ENCODE measurements at regions not wholly inside any gene's neighbourhood (a gene's known extent, or its start where the extent isn't known, plus 50 kb on each side); places are given as distances from the start of the nearest gene placed in this dataset.
"Not testable (repeated sequence)": the region's sequence is repeated elsewhere in the genome, so short reads cannot be mapped to it uniquely, and the experiment has no call there.

GRCh38 chr5:153939101-153939500 lies 99.6 kb downstream of the FAM114A2 start:
- TF ChIP-seq CTCF (IDR thresholded peaks at IDR 0.05; ENCODE audit: insufficient read depth, low read length, severe bottlenecking) = no peak
- no peak for DNase-seq (ENCODE audit: low read depth)
- H3K27me3 ChIP-seq (ENCODE audit: control insufficient read depth, insufficient read depth, low read length) = no peaks in the 10 kb centered on the region
- no peaks in the 10 kb centered on the region for H3K36me3 ChIP-seq (ENCODE audit: control insufficient read depth, insufficient read depth, low read length)
- H3K4me3 ChIP-seq (ENCODE audit: low read depth, low read length) = no peak overlapping the region
- FAIRE-seq = no peak

GRCh38 chr5:153938191-153938842 lies 100.4 kb downstream of the FAM114A2 start:
- H3K36me3 ChIP-seq (ENCODE audit: control insufficient read depth, insufficient read depth, low read length) = no peaks in the 10 kb centered on the region
- FAIRE-seq = no peak
- TF ChIP-seq CTCF (IDR thresholded peaks at IDR 0.05; ENCODE audit: insufficient read depth, low read length, severe bottlenecking) = no peak

GRCh38 chr5:153937661-153938060 lies 101.0 kb downstream of the FAM114A2 start:
- H3K4me3 ChIP-seq (ENCODE audit: low read depth, low read length) = no peak overlapping the region
- no peaks in the 10 kb centered on the region for H3K36me3 ChIP-seq (ENCODE audit: control insufficient read depth, insufficient read depth, low read length)
- DNase-seq (ENCODE audit: low read depth) (no peak), FAIRE-seq (no peak)
- no peak for TF ChIP-seq CTCF (IDR thresholded peaks at IDR 0.05; ENCODE audit: insufficient read depth, low read length, severe bottlenecking)
- no peaks in the 10 kb centered on the region for H3K27me3 ChIP-seq (ENCODE audit: control insufficient read depth, insufficient read depth, low read length)

More at GRCh38 chr5:153938191-153938842, 100.4 kb downstream of the FAM114A2 start:
- no peaks in the 10 kb centered on the region for H3K27me3 ChIP-seq (ENCODE audit: control insufficient read depth, insufficient read depth, low read length)
- DNase-seq (ENCODE audit: low read depth) = no peak
- H3K4me3 ChIP-seq (ENCODE audit: low read depth, low read length) = no peak overlapping the region

- not testable (repeated sequence) for H3K4me3 ChIP-seq (ENCODE audit: low read depth, low read length); H3K27me3 ChIP-seq (ENCODE audit: control insufficient read depth, insufficient read depth, low read length); FAIRE-seq; H3K36me3 ChIP-seq (ENCODE audit: control insufficient read depth, insufficient read depth, low read length); DNase-seq (ENCODE audit: low read depth)
Measured at GRCh38 chr5:153935151-153935550, 103.6 kb downstream of the FAM114A2 start.

GRCh38 chr5:153926201-153926600 lies 112.5 kb downstream of the FAM114A2 start:
- H3K27me3 ChIP-seq (ENCODE audit: control insufficient read depth, insufficient read depth, low read length) = no peaks in the 10 kb centered on the region
- TF ChIP-seq CTCF (IDR thresholded peaks at IDR 0.05; ENCODE audit: insufficient read depth, low read length, severe bottlenecking) = no peak
- no peak for FAIRE-seq
- H3K4me3 ChIP-seq (ENCODE audit: low read depth, low read length) = no peak overlapping the region
- no peak for DNase-seq (ENCODE audit: low read depth)
- H3K36me3 ChIP-seq (ENCODE audit: control insufficient read depth, insufficient read depth, low read length) = no peaks in the 10 kb centered on the region

GRCh38 chr5:153919161-153919560 lies 119.5 kb downstream of the FAM114A2 start:
- no peaks in the 10 kb centered on the region for H3K27me3 ChIP-seq (ENCODE audit: control insufficient read depth, insufficient read depth, low read length)
- H3K4me3 ChIP-seq (ENCODE audit: low read depth, low read length) = no peak overlapping the region
- TF ChIP-seq CTCF (IDR thresholded peaks at IDR 0.05; ENCODE audit: insufficient read depth, low read length, severe bottlenecking) = no peak
- H3K36me3 ChIP-seq (ENCODE audit: control insufficient read depth, insufficient read depth, low read length) = no peaks in the 10 kb centered on the region
- DNase-seq (ENCODE audit: low read depth) = no peak
- no peak for FAIRE-seq

All from bronchial epithelial cell (primary cell).